A549 (cell line): ENCODE measurements at regions not wholly inside any gene's neighbourhood (a gene's known extent, or its start where the extent isn't known, plus 50 kb on each side); places are given as distances from the start of the nearest gene placed in this dataset.
A peak's percentile ranks its signal among the peaks of the same experiment; 100 is the strongest.

Experiments
- CTCF ChIP-seq: fragments of >200 bp; sonication (Bioruptor Twin); formaldehyde crosslinking; IDR thresholded peaks from 3 replicates; pipeline ENCODE4 v1.5.1; 2016
- SMC3 ChIP-seq: fragments of >200 bp; sonication (Bioruptor Twin); formaldehyde crosslinking; IDR thresholded peaks from 3 replicates; pipeline ENCODE4 v1.6.1; 2018; ENCODE audit warnings: inconsistent platforms

- TF ChIP-seq SMC3 (peak; percentile 83), CTCF (peak; percentile 76)
These were observed 172.7 kb downstream of the CAND1 start for GRCh38 chr12:67441736-67442346.
